ENCODE measurements at regions not wholly inside any gene's neighbourhood (a gene's known extent, or its start where the extent isn't known, plus 50 kb on each side); places are given as distances from the start of the nearest gene placed in this dataset.

DNA sequence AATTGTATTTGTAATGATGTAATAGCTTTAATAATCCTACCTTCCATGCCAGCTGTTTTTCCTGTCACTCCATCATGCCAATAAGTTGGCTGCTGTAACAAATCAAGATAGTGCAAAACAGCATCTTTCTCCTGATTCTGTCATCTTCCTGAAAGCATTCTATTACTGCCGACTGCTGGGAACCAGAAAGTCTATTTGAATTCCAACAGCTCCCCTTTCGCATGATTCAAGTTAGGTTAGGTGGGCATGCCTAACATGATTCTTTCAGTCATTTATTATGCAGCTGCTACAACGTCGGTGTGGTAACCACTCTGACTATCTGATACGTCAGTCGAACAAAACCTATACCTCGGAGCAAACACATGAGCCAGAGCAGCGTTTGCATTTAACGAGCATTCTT is 127.9 kb upstream of the DMD start:
- no peak for TF ChIP-seq EZH2 (IDR thresholded peaks at IDR 0.05; ENCODE audit: low read length, unreplicated experiment)
- TF ChIP-seq, protein P1, sequence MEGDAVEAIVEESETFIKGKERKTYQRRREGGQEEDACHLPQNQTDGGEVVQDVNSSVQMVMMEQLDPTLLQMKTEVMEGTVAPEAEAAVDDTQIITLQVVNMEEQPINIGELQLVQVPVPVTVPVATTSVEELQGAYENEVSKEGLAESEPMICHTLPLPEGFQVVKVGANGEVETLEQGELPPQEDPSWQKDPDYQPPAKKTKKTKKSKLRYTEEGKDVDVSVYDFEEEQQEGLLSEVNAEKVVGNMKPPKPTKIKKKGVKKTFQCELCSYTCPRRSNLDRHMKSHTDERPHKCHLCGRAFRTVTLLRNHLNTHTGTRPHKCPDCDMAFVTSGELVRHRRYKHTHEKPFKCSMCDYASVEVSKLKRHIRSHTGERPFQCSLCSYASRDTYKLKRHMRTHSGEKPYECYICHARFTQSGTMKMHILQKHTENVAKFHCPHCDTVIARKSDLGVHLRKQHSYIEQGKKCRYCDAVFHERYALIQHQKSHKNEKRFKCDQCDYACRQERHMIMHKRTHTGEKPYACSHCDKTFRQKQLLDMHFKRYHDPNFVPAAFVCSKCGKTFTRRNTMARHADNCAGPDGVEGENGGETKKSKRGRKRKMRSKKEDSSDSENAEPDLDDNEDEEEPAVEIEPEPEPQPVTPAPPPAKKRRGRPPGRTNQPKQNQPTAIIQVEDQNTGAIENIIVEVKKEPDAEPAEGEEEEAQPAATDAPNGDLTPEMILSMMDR (conservative IDR thresholded peaks at IDR 0.05; ENCODE audit: low read depth, low read length) = no peak
- no peak for TF ChIP-seq EZH2phosphoT487 (IDR thresholded peaks at IDR 0.05; ENCODE audit: borderline replicate concordance, low read length)
- Histone ChIP-seq H3K36me3 (ENCODE audit: low read depth, low read length) (no peaks in the 10 kb centered on the region), H2AFZ (ENCODE audit: low read length) (no peak overlapping the region), H3K9me2 (replicated peaks; ENCODE audit: low read length) (no peaks in the 10 kb centered on the region), H3F3A (ENCODE audit: low read length, unreplicated experiment) (no peaks in the 10 kb centered on the region), H4K20me1 (ENCODE audit: low read length) (no peaks in the 10 kb centered on the region), H3K79me2 (ENCODE audit: low read length) (no peaks in the 10 kb centered on the region), H3K4me2 (ENCODE audit: low read length) (no peak overlapping the region), H3K27ac (ENCODE audit: low read length) (no peak overlapping the region), H3K9me3 (ENCODE audit: low read length) (no peaks in the 10 kb centered on the region), H3K4me3 (ENCODE audit: low read length) (no peak overlapping the region), H3K9ac (ENCODE audit: low read length) (no peak overlapping the region), H3K27me3 (ENCODE audit: low read length) (no peaks in the 10 kb centered on the region), H3K4me1 (ENCODE audit: insufficient read depth, low read length) (no peaks in the 10 kb centered on the region)
- DNase-seq (peak; percentile 1), ATAC-seq (no peak)
- BruUV-seq (replicated peaks) = no TSS peak
- POLR2A ChIA-PET (ENCODE audit: unreplicated experiment) = no interaction called here
- intact Hi-C loops (cut with micrococcal nuclease) = loop anchor here (5.0 kb wide), 1 partner anchor 807 kb away; no protein-coding TSS in a partner anchor
- CTCF ChIA-PET = no interaction called here

DNA sequence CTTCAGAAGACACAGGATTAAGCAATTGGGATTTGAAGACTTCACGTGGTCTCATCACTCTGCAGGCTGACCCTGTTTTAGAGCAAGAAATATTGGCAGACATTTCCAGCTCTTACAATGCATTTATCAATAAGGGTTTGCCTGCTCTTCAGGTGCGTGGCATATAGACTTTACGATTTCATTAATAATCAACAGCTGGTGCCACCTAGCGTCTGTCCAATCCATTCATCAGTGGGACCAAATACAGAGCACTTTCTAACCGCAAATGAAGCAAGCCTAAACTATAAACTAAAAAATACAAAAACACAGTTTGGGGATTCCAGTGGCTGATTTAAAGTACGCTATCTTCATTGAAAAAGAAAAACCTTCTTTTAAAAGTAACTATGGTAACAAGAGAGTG is 125.4 kb upstream of the DMD start:
- ATAC-seq (no peak), DNase-seq (peak; percentile 29)
- Histone ChIP-seq H3K4me3 (ENCODE audit: low read length) (no peak overlapping the region), H3K79me2 (ENCODE audit: low read length) (no peaks in the 10 kb centered on the region), H3K27me3 (ENCODE audit: low read length) (no peaks in the 10 kb centered on the region), H4K20me1 (ENCODE audit: low read length) (no peaks in the 10 kb centered on the region), H3F3A (ENCODE audit: low read length, unreplicated experiment) (no peaks in the 10 kb centered on the region), H3K4me1 (ENCODE audit: insufficient read depth, low read length) (no peaks in the 10 kb centered on the region), H3K4me2 (ENCODE audit: low read length) (no peak overlapping the region), H3K36me3 (ENCODE audit: low read depth, low read length) (no peaks in the 10 kb centered on the region), H2AFZ (ENCODE audit: low read length) (no peak overlapping the region), H3K9ac (ENCODE audit: low read length) (no peak overlapping the region), H3K9me2 (replicated peaks; ENCODE audit: low read length) (no peaks in the 10 kb centered on the region), H3K9me3 (ENCODE audit: low read length) (no peaks in the 10 kb centered on the region), H3K27ac (ENCODE audit: low read length) (no peak overlapping the region)
- BruUV-seq (replicated peaks) = no TSS peak
- TF ChIP-seq EZH2 (IDR thresholded peaks at IDR 0.05; ENCODE audit: low read length, unreplicated experiment) (no peak), EZH2phosphoT487 (IDR thresholded peaks at IDR 0.05; ENCODE audit: borderline replicate concordance, low read length) (no peak)
- TF ChIP-seq, protein P1 (conservative IDR thresholded peaks at IDR 0.05; ENCODE audit: low read depth, low read length) = peak; percentile 58
- intact Hi-C loops (cut with micrococcal nuclease) = loop anchor here (5.0 kb wide), 1 partner anchor 804 kb away; no protein-coding TSS in a partner anchor
- ChIA-PET CTCF (no interaction called here), POLR2A (ENCODE audit: unreplicated experiment) (no interaction called here)

DNA sequence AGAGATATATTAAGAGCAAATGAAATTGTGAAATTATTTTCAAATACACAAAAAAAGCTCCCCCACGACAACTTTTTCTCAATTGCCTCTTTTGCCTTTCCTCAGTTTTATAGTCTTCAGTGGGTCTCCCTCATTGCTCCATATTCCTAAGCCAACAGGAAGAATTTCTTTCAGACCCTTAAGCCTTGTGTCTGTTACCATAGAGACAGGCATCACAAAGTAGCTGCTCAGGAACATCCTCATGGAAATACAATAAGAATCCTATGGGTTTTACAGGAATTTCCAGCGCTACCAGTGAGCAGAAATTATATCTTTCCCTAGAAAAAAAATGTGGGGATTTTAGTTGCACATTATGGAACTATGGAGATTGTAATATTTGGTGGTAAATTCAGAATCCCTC is 121.9 kb upstream of the DMD start:
- Histone ChIP-seq H3K9me2 (replicated peaks; ENCODE audit: low read length) (no peaks in the 10 kb centered on the region), H3K9ac (ENCODE audit: low read length) (no peak overlapping the region), H3K27ac (ENCODE audit: low read length) (no peak overlapping the region), H3F3A (ENCODE audit: low read length, unreplicated experiment) (no peaks in the 10 kb centered on the region), H3K4me3 (ENCODE audit: low read length) (no peak overlapping the region), H3K36me3 (ENCODE audit: low read depth, low read length) (no peaks in the 10 kb centered on the region), H3K4me1 (ENCODE audit: insufficient read depth, low read length) (no peaks in the 10 kb centered on the region), H4K20me1 (ENCODE audit: low read length) (no peaks in the 10 kb centered on the region), H3K9me3 (ENCODE audit: low read length) (no peaks in the 10 kb centered on the region), H3K27me3 (ENCODE audit: low read length) (no peaks in the 10 kb centered on the region), H3K79me2 (ENCODE audit: low read length) (no peaks in the 10 kb centered on the region), H3K4me2 (ENCODE audit: low read length) (no peak overlapping the region), H2AFZ (ENCODE audit: low read length) (no peak overlapping the region)
- ATAC-seq (no peak), DNase-seq (no peak)
- intact Hi-C loops (cut with micrococcal nuclease) = no loop called here
- TF ChIP-seq, protein P1 (conservative IDR thresholded peaks at IDR 0.05; ENCODE audit: low read depth, low read length) = no peak
- TF ChIP-seq EZH2phosphoT487 (IDR thresholded peaks at IDR 0.05; ENCODE audit: borderline replicate concordance, low read length) (no peak), EZH2 (IDR thresholded peaks at IDR 0.05; ENCODE audit: low read length, unreplicated experiment) (no peak)
- no TSS peak for BruUV-seq (replicated peaks)
- POLR2A ChIA-PET (ENCODE audit: unreplicated experiment) = no interaction called here
- CTCF ChIA-PET = no interaction called here

All from PC-3 (cell line).